ENCODE measurements at regions not wholly inside any gene's neighbourhood (a gene's known extent, or its start where the extent isn't known, plus 50 kb on each side); places are given as distances from the start of the nearest gene placed in this dataset.

GRCh38 chr5:74356009-74356695 is 284.4 kb downstream of the ENC1 start:
- Mint-ChIP-seq H3K4me3 (no peak overlapping the region), H3K27ac (no peak overlapping the region), H3K27me3 (peaks cover 3% of the 10 kb centered on the region), H3K9me3 (no peaks in the 10 kb centered on the region), H3K36me3 (ENCODE audit: low read depth) (no peaks in the 10 kb centered on the region), H3K4me1 (no peaks in the 10 kb centered on the region)
- DNase-seq (no peak), ATAC-seq (ENCODE audit: low read depth) (no peak)
- TF ChIP-seq, protein P1, sequence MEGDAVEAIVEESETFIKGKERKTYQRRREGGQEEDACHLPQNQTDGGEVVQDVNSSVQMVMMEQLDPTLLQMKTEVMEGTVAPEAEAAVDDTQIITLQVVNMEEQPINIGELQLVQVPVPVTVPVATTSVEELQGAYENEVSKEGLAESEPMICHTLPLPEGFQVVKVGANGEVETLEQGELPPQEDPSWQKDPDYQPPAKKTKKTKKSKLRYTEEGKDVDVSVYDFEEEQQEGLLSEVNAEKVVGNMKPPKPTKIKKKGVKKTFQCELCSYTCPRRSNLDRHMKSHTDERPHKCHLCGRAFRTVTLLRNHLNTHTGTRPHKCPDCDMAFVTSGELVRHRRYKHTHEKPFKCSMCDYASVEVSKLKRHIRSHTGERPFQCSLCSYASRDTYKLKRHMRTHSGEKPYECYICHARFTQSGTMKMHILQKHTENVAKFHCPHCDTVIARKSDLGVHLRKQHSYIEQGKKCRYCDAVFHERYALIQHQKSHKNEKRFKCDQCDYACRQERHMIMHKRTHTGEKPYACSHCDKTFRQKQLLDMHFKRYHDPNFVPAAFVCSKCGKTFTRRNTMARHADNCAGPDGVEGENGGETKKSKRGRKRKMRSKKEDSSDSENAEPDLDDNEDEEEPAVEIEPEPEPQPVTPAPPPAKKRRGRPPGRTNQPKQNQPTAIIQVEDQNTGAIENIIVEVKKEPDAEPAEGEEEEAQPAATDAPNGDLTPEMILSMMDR (IDR thresholded peaks at IDR 0.05), result no peak
- CTCF ChIA-PET, result no interaction called here
- POLR2A ChIA-PET, result no interaction called here
- intact Hi-C loops (cut with micrococcal nuclease), result no loop called here

- no peak overlapping the region for H3K27ac Mint-ChIP-seq
- DNase-seq (no peak), ATAC-seq (ENCODE audit: low read depth) (no peak)
- no peaks in the 10 kb centered on the region for H3K4me1 Mint-ChIP-seq
- intact Hi-C loops (cut with micrococcal nuclease), result no loop called here
- TF ChIP-seq, protein P1 (IDR thresholded peaks at IDR 0.05), result no peak
- no peaks in the 10 kb centered on the region for H3K9me3 Mint-ChIP-seq
- peaks cover 3% of the 10 kb centered on the region for H3K27me3 Mint-ChIP-seq
- no peaks in the 10 kb centered on the region for H3K36me3 Mint-ChIP-seq (ENCODE audit: low read depth)
- H3K4me3 Mint-ChIP-seq, result no peak overlapping the region
- ChIA-PET POLR2A (no interaction called here), CTCF (no interaction called here)
These were observed 285.3 kb downstream of the ENC1 start for GRCh38 chr5:74355041-74355824.

DNA sequence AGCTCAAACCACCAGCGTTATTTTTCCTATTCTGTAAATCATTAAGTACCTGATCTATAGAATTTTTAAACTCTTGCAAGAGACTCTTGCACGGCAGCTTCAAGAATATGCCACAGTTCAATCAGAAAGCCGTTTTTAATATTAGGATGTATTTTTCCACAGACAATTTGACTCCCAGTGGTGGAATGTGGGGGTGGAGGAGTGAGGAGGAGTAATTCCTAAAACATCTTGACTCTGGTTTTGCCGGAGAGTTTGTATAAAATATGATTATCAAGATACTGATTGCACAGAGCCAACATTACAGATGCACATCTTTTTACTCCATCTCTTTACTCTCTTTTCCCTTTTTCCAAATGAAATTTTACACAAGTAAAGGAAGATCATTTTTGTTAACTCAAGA is 288.3 kb downstream of the ENC1 start:
- ATAC-seq (ENCODE audit: low read depth) (no peak), DNase-seq (no peak)
- TF ChIP-seq, protein P1 (IDR thresholded peaks at IDR 0.05), result no peak
- ChIA-PET POLR2A (no interaction called here), CTCF (no interaction called here)
- H3K27ac Mint-ChIP-seq, result no peak overlapping the region
- H3K4me3 Mint-ChIP-seq, result no peak overlapping the region
- H3K9me3 Mint-ChIP-seq, result no peaks in the 10 kb centered on the region
- no peaks in the 10 kb centered on the region for H3K36me3 Mint-ChIP-seq (ENCODE audit: low read depth)
- no peaks in the 10 kb centered on the region for H3K4me1 Mint-ChIP-seq
- intact Hi-C loops (cut with micrococcal nuclease), result no loop called here
- peaks cover 12% of the 10 kb centered on the region for H3K27me3 Mint-ChIP-seq

DNA sequence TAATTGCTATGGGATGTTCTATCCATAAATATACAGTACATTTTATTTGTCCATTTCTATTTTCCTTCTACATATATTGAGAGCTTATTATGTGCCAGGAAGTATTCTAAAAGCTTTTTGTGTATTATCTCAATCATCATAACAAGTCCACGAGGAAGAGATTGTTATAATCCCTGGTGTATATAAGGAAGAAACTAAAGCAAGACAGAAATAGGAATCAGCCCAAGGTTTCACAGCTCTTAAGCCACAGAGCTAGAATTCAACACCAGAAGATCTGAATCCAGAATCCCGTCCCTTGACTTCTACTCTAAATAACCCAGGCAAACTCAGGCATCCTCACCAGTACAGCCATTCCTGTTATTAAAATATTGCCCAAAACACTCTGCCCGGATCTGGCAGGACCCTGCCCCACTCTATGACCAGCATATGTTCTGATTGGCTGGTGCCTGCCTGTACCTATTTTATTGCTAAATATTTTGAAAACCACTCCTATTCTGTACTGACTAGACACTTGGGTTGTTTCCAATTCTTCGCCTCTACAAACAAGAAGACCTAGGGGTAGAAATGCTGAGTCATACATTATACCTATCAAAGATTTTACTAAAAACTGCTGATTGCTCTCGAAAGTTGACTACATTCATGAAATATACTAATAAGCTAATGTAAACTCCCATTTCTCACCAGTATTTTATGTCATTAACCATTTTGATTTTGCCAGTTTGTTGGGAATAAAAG is 297.4 kb downstream of the ENC1 start:
- peaks cover 9% of the 10 kb centered on the region for H3K27me3 Mint-ChIP-seq

More for the DNA sequence above, 297.4 kb downstream of the ENC1 start:
- intact Hi-C loops (cut with micrococcal nuclease), result no loop called here
- Mint-ChIP-seq H3K4me3 (no peak overlapping the region), H3K27ac (no peak overlapping the region), H3K36me3 (ENCODE audit: low read depth) (no peaks in the 10 kb centered on the region), H3K4me1 (no peaks in the 10 kb centered on the region), H3K9me3 (no peaks in the 10 kb centered on the region)
- no peak for ATAC-seq (ENCODE audit: low read depth)
- TF ChIP-seq, protein P1 (IDR thresholded peaks at IDR 0.05), result no peak
- DNase-seq, result no peak
- ChIA-PET POLR2A (no interaction called here), CTCF (no interaction called here)

Data from activated B cell treated with CpG ODN at 0.5 μM for 24 hours (primary cell).